PC-9 (cell line): ENCODE measurements at regions not wholly inside any gene's neighbourhood (a gene's known extent, or its start where the extent isn't known, plus 50 kb on each side); places are given as distances from the start of the nearest gene placed in this dataset.

Experiments
- EZH2 ChIP-seq: fragments of 200-600 bp; sonication (generic); IDR thresholded peaks from 2 replicates; pipeline ENCODE4 v1.8.0; 2017; ENCODE audit warnings: antibody characterized with exemption, low read depth
- TF ChIP-seq, protein P1 (sequence below): fragments of 200-600 bp; sonication (generic); conservative IDR thresholded peaks from 2 replicates; pipeline ENCODE4 v1.6.1; 2017; ENCODE audit warnings: mixed run types, antibody characterized with exemption, mild to moderate bottlenecking, moderate library complexity

DNA sequence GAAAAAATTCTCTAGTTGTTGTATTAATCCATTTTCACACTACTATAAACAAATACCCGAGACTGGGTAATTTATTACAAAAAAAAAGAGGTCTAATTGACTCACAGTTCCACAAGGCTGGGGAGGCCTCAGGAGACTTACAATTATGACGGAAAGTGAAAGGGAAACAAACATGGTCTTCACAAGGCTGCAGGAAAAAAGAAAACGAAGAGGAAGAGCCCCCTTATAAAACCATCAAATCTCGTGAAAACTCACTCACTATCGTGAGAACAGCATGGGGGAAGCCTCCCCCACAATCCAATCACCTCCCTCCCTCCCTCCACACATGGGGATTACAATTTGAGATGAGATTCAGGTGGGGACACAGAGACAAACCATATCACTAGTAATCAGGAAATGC lies 61.7 kb upstream of the SPTBN1 start:
- TF ChIP-seq, protein P1, sequence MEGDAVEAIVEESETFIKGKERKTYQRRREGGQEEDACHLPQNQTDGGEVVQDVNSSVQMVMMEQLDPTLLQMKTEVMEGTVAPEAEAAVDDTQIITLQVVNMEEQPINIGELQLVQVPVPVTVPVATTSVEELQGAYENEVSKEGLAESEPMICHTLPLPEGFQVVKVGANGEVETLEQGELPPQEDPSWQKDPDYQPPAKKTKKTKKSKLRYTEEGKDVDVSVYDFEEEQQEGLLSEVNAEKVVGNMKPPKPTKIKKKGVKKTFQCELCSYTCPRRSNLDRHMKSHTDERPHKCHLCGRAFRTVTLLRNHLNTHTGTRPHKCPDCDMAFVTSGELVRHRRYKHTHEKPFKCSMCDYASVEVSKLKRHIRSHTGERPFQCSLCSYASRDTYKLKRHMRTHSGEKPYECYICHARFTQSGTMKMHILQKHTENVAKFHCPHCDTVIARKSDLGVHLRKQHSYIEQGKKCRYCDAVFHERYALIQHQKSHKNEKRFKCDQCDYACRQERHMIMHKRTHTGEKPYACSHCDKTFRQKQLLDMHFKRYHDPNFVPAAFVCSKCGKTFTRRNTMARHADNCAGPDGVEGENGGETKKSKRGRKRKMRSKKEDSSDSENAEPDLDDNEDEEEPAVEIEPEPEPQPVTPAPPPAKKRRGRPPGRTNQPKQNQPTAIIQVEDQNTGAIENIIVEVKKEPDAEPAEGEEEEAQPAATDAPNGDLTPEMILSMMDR: no peak
- no peak for TF ChIP-seq EZH2
